ENCODE measurements at regions not wholly inside any gene's neighbourhood (a gene's known extent, or its start where the extent isn't known, plus 50 kb on each side); places are given as distances from the start of the nearest gene placed in this dataset.

DNA sequence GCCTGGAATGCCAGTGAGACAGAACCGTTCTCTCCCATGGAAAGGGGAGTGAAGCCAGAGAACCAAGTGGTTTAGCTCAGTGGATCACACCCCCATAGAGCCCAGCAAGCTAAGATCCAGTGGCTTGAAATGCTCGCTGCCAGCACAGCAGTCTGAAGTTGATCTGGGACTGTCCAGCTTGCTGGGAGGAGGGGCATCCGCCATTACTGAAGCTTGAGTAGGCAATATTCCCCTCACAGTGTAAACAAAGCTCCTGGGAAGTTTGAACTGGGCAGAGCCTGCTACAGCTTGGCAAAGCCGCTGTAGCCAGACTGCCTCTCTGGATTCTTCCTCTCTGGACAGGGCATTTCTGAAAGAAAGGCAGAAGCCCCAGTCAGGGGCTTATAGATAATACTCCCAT, 374.3 kb upstream of the DCN start:
- Histone ChIP-seq H3K27me3 (replicated peaks; ENCODE audit: control insufficient read depth, insufficient read depth, low read length) (no peaks in the 10 kb centered on the region), H3K4me3 (replicated peaks; ENCODE audit: low read depth, low read length) (no peak overlapping the region), H3K36me3 (ENCODE audit: control insufficient read depth, insufficient read depth, low read length) (no peaks in the 10 kb centered on the region)
- DNase-seq (ENCODE audit: extremely low read depth, insufficient read length), result no peak
- TF ChIP-seq, protein P1, sequence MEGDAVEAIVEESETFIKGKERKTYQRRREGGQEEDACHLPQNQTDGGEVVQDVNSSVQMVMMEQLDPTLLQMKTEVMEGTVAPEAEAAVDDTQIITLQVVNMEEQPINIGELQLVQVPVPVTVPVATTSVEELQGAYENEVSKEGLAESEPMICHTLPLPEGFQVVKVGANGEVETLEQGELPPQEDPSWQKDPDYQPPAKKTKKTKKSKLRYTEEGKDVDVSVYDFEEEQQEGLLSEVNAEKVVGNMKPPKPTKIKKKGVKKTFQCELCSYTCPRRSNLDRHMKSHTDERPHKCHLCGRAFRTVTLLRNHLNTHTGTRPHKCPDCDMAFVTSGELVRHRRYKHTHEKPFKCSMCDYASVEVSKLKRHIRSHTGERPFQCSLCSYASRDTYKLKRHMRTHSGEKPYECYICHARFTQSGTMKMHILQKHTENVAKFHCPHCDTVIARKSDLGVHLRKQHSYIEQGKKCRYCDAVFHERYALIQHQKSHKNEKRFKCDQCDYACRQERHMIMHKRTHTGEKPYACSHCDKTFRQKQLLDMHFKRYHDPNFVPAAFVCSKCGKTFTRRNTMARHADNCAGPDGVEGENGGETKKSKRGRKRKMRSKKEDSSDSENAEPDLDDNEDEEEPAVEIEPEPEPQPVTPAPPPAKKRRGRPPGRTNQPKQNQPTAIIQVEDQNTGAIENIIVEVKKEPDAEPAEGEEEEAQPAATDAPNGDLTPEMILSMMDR (IDR thresholded peaks at IDR 0.05; ENCODE audit: insufficient read depth, low read length, poor library complexity, severe bottlenecking), result no peak

DNA sequence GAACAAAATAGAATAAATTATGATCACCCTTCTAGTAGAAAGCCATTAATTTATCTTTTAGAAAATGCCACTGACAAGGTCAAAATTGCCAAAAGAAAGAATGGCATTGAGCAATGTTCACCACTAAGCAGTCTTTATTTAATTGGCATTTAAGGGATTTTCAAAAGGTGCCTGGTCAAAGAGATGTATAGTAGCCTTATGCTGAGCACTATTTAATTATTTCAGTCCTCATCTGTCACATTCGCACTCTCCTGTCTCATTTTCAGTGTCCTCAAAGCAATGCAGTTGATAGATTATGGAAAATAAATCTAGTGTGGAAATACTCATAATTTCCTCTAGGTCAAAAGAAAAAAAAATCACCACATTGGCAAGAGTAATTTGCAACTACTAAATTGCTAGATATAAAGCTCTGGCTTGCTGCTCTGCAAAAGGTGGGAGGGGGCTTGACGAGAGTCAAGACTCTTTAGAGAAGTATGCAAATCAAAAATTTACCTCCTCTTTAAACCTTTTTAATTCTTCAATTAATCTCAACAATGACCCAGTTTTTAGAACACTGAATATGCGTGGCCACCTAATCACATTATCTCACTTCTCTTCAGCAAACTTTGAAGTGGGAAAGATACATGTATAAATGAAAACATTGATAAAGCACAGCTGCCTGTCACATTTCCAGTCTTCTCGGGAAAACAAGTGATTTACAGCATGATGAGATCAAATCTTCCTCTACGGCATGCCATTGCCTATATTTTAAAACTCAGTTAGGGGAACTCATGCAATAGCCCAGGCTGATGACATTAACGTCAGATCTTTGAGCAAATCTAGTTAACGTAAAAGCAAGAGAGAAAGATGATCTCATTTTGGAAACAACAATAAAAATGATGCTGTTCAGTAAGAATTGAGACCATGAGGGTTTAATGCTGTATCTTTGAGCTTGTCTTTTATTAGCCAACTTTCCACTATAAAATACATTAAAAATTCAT, 373.1 kb upstream of the DCN start:
- no peaks in the 10 kb centered on the region for H3K36me3 ChIP-seq (ENCODE audit: control insufficient read depth, insufficient read depth, low read length)
- TF ChIP-seq, protein P1 (IDR thresholded peaks at IDR 0.05; ENCODE audit: insufficient read depth, low read length, poor library complexity, severe bottlenecking), result no peak

DNA sequence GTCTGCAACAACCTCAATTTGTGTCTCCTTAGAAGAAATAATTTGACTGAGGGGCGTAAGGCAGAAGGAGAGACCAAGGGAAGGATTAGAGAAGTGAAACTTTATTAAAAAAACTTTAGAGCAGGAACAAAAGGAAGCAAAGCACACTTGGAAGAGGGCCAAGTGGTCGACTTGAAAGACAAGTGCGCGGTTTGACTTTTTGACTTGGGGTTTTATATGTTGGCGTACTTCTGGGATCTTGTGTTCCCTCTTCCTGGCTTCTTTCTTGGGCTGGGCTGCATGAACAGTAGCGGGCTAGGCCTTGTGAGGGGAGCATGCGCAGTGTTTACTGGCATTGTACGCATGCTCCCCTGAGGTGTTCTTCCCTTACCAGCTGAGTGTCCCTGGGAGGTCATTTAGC, 369.3 kb upstream of the DCN start:
- no peaks in the 10 kb centered on the region for H3K36me3 ChIP-seq (ENCODE audit: control insufficient read depth, insufficient read depth, low read length)
- H3K27me3 ChIP-seq (replicated peaks; ENCODE audit: control insufficient read depth, insufficient read depth, low read length), result no peaks in the 10 kb centered on the region
- TF ChIP-seq, protein P1 (IDR thresholded peaks at IDR 0.05; ENCODE audit: insufficient read depth, low read length, poor library complexity, severe bottlenecking), result no peak
- no peak overlapping the region for H3K4me3 ChIP-seq (replicated peaks; ENCODE audit: low read depth, low read length)
- no peak for DNase-seq (ENCODE audit: extremely low read depth, insufficient read length)

More for the DNA sequence above, 373.1 kb upstream of the DCN start:
- Histone ChIP-seq H3K4me3 (replicated peaks; ENCODE audit: low read depth, low read length) (no peak overlapping the region), H3K27me3 (replicated peaks; ENCODE audit: control insufficient read depth, insufficient read depth, low read length) (no peaks in the 10 kb centered on the region)
- DNase-seq (ENCODE audit: extremely low read depth, insufficient read length), result no peak

DNA sequence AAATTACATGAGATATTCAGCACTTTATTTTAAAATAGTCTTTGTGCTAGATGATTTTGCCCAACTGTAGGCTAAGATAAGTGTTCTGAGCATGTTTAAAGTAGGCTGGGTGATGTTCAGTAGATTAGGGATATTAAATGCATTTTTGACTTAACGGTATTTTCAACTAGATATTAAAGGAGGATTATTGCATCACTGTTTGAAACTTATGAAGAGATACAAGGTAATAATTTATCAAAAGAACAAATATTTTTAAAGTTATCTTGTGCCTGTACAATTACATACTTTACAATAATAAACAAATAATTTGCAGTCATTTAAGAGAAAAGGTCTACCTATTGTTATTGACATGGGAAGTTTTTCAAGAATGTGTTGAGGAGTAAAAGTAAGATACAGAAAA, 368.6 kb upstream of the DCN start:
- no peak overlapping the region for H3K4me3 ChIP-seq (replicated peaks; ENCODE audit: low read depth, low read length)
- no peaks in the 10 kb centered on the region for H3K27me3 ChIP-seq (replicated peaks; ENCODE audit: control insufficient read depth, insufficient read depth, low read length)
- no peak for DNase-seq (ENCODE audit: extremely low read depth, insufficient read length)
- TF ChIP-seq, protein P1 (IDR thresholded peaks at IDR 0.05; ENCODE audit: insufficient read depth, low read length, poor library complexity, severe bottlenecking), result no peak
- no peaks in the 10 kb centered on the region for H3K36me3 ChIP-seq (ENCODE audit: control insufficient read depth, insufficient read depth, low read length)

DNA sequence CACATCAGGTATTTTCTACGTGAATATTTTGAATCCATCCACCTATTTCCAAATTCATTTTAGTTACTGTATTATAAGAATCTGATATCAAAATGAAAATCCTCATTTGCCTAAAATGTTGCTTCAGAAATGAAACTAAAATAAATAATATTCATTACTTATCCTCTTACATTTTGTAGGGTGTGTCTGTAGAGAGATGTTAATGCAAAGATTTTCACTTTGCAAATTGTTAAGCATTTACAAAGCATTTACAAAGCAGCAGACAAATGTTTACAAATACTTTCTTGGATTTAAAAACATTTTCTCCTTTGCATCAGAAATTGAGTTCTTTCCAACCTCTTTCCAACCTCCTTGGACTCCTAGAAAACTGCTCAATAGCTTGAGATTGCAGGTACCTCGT, 360.0 kb upstream of the DCN start:
- TF ChIP-seq, protein P1 (IDR thresholded peaks at IDR 0.05; ENCODE audit: insufficient read depth, low read length, poor library complexity, severe bottlenecking), result no peak
- no peaks in the 10 kb centered on the region for H3K36me3 ChIP-seq (ENCODE audit: control insufficient read depth, insufficient read depth, low read length)
- no peak for DNase-seq (ENCODE audit: extremely low read depth, insufficient read length)

More for the DNA sequence above, 360.0 kb upstream of the DCN start:
- no peak overlapping the region for H3K4me3 ChIP-seq (replicated peaks; ENCODE audit: low read depth, low read length)
- H3K27me3 ChIP-seq (replicated peaks; ENCODE audit: control insufficient read depth, insufficient read depth, low read length), result no peaks in the 10 kb centered on the region

Measured in GM06990 (cell line).